BLaER1 treated with 17β-estradiol and CSF1 and Interleukin-3, amounts not matched to agents 10 nM and 100 nM (cell line): ENCODE measurements at regions not wholly inside any gene's neighbourhood (a gene's known extent, or its start where the extent isn't known, plus 50 kb on each side); places are given as distances from the start of the nearest gene placed in this dataset.
A peak's percentile ranks its signal among the peaks of the same experiment; 100 is the strongest.

Experiments used
- H3K27ac ChIP-seq, 11 experiments: shearing (Covaris generic); formaldehyde crosslinking; 2 replicates each; pipeline ENCODE4 v1.8.1; 2022
- H3K27me3 ChIP-seq, 11 experiments: shearing (Covaris generic); formaldehyde crosslinking; 2 replicates each; pipeline ENCODE4 v1.8.1; 2022
- H3K36me3 ChIP-seq, 11 experiments: shearing (Covaris generic); formaldehyde crosslinking; 2 replicates each; pipeline ENCODE4 v1.8.1; 2022
- H3K4me1 ChIP-seq, 10 experiments: shearing (Covaris generic); formaldehyde crosslinking; 2 replicates each; pipeline ENCODE4 v1.8.1; 2022
- H3K4me2 ChIP-seq, 11 experiments: shearing (Covaris generic); formaldehyde crosslinking; 2 replicates each; pipeline ENCODE4 v1.8.1; 2022
- H3K4me3 ChIP-seq, 10 experiments: shearing (Covaris generic); formaldehyde crosslinking; 2 replicates each; pipeline ENCODE4 v1.8.1; 2022
- H3K9ac ChIP-seq, 11 experiments: shearing (Covaris generic); formaldehyde crosslinking; 2 replicates each; pipeline ENCODE4 v1.8.1; 2022
- H3K9me3 ChIP-seq, 11 experiments: shearing (Covaris generic); formaldehyde crosslinking; replicated peaks in 1 of 11; 2 replicates each; pipeline ENCODE4 v1.8.1; 2022
- H4K20me1 ChIP-seq, 11 experiments: shearing (Covaris generic); formaldehyde crosslinking; 2 replicates each; pipeline ENCODE4 v1.8.1; 2022
- Cebpa-rat ChIP-seq, 11 experiments: shearing (Covaris generic); IDR thresholded peaks; 2 replicates each; pipeline ENCODE4 v1.8.1; 2022

DNA sequence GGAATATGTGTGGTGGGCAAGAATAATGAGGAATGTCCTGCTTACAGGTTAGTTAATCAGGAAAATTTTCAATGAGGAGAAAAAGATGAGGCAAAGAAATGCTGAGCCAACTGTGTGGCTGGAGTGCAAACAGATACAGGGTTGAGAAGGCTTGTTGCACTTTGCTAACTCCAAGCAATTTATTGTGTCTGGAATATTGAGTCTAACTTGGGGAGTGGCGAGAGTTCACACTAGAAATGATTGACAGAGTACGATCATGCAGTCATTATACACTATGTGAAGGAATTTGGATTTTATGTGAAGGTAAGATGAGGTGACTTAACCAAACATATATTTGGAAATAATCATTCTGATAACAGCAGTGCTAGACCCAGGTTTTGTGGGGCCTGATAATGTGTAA is 185.0 kb upstream of the ELAC2 start:
- TF ChIP-seq Cebpa-rat (IDR thresholded peaks at IDR 0.05), result no peak
- Histone ChIP-seq H3K27ac (no peak overlapping the region), H4K20me1 (no peaks in the 10 kb centered on the region), H3K4me1 (peaks cover 0 to 6% (median 5%) of the 10 kb centered on the region in 10 experiments; a peak in 10 of 20 replicates), H3K4me3 (no peak overlapping the region), H3K27me3 (no peaks in the 10 kb centered on the region), H3K4me2 (no peak overlapping the region), H3K36me3 (no peaks in the 10 kb centered on the region), H3K9me3 (no peaks in the 10 kb centered on the region), H3K9ac (no peak overlapping the region)

DNA sequence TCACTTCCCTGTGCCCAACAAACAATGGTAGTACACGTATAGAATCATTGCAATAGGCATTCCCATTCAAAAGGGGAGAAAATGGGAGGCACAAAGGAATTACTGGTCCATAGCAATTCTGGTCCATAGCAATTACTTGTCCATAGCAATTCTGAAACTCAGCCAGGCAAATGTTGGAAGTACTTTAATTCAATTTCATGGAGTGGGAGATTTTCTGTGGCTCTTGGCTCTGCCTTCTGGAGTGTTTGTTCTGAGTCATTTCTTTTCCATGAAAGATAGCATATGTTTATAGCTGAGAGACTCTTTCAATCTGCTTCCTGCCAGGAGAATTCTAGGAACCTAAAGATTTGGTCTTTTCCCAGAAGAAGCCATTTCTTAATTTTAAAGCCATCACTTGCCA is 182.8 kb upstream of the ELAC2 start:
- Histone ChIP-seq H4K20me1 (no peaks in the 10 kb centered on the region), H3K4me3 (no peak overlapping the region), H3K27me3 (no peaks in the 10 kb centered on the region), H3K36me3 (no peaks in the 10 kb centered on the region), H3K9me3 (no peaks in the 10 kb centered on the region), H3K9ac (no peak overlapping the region), H3K27ac (no peak overlapping the region), H3K4me2 (no peak overlapping the region), H3K4me1 (peaks cover 0 to 8% (median 5%) of the 10 kb centered on the region in 10 experiments; a peak in 10 of 20 replicates)
- no peak for TF ChIP-seq Cebpa-rat (IDR thresholded peaks at IDR 0.05)

DNA sequence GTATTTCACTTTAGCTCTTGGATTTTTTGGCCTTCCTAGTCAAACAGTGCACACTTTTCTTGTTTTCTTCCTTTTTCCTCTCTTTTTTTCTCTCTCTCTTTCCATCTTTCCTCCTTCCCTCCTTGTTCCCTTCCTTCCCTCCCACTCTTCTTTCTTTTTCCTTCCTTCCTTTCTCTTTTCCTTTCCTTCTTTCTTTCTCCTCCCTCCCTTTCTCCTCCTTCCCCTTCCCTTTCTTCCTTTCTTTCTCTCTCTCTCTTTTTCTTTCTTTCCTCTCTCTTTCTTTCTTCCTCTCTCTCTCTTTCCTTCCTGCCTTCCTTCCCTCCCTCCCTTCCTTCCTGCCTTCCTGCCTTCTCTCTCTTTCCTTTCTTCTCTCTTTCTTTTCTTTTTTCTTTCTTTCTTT is 181.6 kb upstream of the ELAC2 start:
- Histone ChIP-seq H3K4me3 (no peak overlapping the region), H3K36me3 (no peaks in the 10 kb centered on the region), H3K9me3 (no peaks in the 10 kb centered on the region), H3K27ac (no peak overlapping the region), H4K20me1 (no peaks in the 10 kb centered on the region), H3K27me3 (no peaks in the 10 kb centered on the region), H3K9ac (no peak overlapping the region), H3K4me2 (no peak overlapping the region), H3K4me1 (peaks cover 0 to 8% (median 5%) of the 10 kb centered on the region in 10 experiments; a peak in 10 of 20 replicates)
- TF ChIP-seq Cebpa-rat (IDR thresholded peaks at IDR 0.05), result no peak

DNA sequence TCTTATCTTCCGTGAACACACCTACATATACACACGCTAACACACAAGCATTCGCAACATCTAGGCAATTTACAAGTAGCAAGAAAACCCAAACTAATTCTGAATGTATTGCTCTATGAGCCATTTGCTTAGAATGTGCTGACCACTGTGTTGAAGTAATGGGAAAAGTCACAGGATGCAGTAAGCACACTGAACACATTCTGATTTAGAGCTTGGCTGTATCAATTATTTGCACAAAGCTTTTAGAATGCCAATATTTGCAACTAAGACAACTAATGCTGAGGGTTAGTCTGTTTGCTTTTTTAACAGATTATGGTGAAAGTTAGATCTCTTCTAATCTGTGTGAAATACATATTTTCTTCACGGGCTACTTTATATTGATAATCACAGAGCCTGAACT is 179.8 kb upstream of the ELAC2 start:
- Histone ChIP-seq H3K36me3 (no peaks in the 10 kb centered on the region), H3K9ac (no peak overlapping the region), H3K27ac (no peak overlapping the region), H3K9me3 (no peaks in the 10 kb centered on the region; a peak in 1 of 22 replicates), H3K4me1 (peaks cover 0 to 8% (median 5%) of the 10 kb centered on the region in 10 experiments; a peak in 10 of 20 replicates), H4K20me1 (no peaks in the 10 kb centered on the region), H3K4me2 (peak overlapping the region in 6 of 11 experiments; percentile 1 to 29 (median 22); a peak in 5 of 22 replicates), H3K4me3 (no peak overlapping the region), H3K27me3 (no peaks in the 10 kb centered on the region)
- TF ChIP-seq Cebpa-rat (IDR thresholded peaks at IDR 0.05), result no peak

DNA sequence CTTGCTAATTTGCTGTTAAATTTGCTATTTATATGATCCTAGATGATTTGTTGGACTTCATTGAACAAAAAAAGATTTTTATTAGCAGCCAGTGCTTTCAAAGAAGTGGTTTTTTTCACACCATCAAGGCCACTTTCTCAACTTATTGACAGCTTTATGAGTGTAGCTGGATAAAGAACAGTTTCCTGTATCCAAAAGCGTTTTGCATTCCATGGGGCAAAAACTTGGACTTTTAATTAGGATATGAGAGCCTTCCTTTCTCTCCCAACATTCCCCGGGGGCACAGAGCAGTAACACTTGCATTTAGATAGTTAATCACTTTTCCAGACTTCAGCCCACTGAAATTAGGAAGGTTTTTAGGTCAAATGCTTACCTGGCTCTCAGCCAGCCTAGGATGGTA is 177.1 kb upstream of the ELAC2 start:
- H3K4me2 ChIP-seq, result no peak overlapping the region
- H3K9me3 ChIP-seq, result peaks cover 0 to 6% (median 0%) of the 10 kb centered on the region in 11 experiments; a peak in 1 of 22 replicates
- no peak for TF ChIP-seq Cebpa-rat (IDR thresholded peaks at IDR 0.05)
- H3K4me1 ChIP-seq, result peaks cover 0 to 8% (median 5%) of the 10 kb centered on the region in 10 experiments; a peak in 10 of 20 replicates
- no peaks in the 10 kb centered on the region for H3K27me3 ChIP-seq
- H3K27ac ChIP-seq, result no peak overlapping the region
- no peaks in the 10 kb centered on the region for H4K20me1 ChIP-seq
- H3K4me3 ChIP-seq, result no peak overlapping the region
- no peak overlapping the region for H3K9ac ChIP-seq
- H3K36me3 ChIP-seq, result no peaks in the 10 kb centered on the region

DNA sequence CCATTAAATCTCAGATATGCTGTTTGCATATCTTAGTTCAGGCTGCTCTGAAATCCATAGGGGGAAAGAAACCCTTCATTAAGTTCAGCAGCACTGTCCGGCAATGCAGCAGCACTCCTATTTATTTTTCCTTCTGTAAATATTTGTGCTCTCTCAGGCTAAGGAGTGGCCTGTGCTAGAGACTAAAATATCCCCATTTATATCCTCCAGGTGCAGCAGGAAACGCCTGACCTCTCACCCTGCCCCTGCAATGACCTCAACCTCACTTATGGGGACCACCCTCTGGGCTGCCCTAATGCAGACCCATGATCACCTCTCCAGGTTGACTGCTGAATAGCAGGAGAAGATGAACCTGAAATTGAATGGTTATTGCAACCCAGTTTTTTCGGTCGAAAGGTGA is 165.0 kb upstream of the ELAC2 start:
- H3K9me3 ChIP-seq, result no peaks in the 10 kb centered on the region
- no peak overlapping the region for H3K4me3 ChIP-seq
- H3K9ac ChIP-seq, result no peak overlapping the region
- TF ChIP-seq Cebpa-rat (IDR thresholded peaks at IDR 0.05), result no peak
- H4K20me1 ChIP-seq, result no peaks in the 10 kb centered on the region
- no peak overlapping the region for H3K4me2 ChIP-seq
- H3K27me3 ChIP-seq, result no peaks in the 10 kb centered on the region
- H3K27ac ChIP-seq, result no peak overlapping the region
- H3K4me1 ChIP-seq, result no peaks in the 10 kb centered on the region
- H3K36me3 ChIP-seq, result no peaks in the 10 kb centered on the region

DNA sequence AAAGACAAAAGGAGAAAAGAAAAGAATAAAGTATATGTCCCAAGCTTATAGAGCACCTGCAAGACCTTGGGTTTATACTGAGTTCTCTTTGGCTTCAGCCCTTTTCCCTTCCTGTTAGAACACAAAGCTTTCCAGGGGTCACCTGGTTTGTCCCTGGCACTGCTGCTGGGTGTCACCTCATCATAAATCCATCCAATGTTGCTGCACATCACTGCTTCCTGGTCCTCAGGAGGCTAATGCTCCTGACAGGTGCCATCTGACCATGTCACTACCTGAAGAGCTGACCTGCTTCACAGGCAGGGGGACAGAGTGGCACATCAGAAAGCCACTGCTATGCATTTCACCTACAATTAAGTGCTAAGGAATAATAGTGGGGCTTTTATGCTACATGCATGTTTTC is 164.6 kb upstream of the ELAC2 start:
- TF ChIP-seq Cebpa-rat (IDR thresholded peaks at IDR 0.05), result no peak
- H3K27me3 ChIP-seq, result no peaks in the 10 kb centered on the region
- no peaks in the 10 kb centered on the region for H4K20me1 ChIP-seq
- H3K36me3 ChIP-seq, result no peaks in the 10 kb centered on the region
- H3K4me3 ChIP-seq, result no peak overlapping the region
- no peak overlapping the region for H3K27ac ChIP-seq
- H3K4me1 ChIP-seq, result no peaks in the 10 kb centered on the region
- H3K4me2 ChIP-seq, result no peak overlapping the region
- H3K9me3 ChIP-seq, result no peaks in the 10 kb centered on the region
- H3K9ac ChIP-seq, result no peak overlapping the region

DNA sequence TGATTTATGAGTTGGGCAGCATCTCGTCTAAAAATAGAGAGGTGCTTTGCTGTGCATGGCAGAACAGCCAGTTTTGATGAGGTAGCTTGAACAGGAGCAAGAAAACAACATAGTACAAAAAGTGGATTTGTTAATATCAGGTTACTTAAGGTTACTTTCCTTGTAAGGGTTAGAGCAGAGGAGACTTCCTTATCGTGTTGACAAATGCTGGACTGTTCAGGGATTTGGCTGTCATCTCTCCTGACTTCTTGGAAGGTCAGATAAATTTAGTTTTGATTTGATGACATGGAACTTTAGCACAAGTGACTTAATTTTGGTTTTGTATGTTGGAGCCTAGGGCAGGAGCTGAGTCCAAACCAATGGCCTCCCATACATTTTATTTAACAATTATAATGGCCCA is 163.9 kb upstream of the ELAC2 start:
- no peak for TF ChIP-seq Cebpa-rat (IDR thresholded peaks at IDR 0.05)
- H4K20me1 ChIP-seq, result no peaks in the 10 kb centered on the region
- no peak overlapping the region for H3K4me3 ChIP-seq

DNA sequence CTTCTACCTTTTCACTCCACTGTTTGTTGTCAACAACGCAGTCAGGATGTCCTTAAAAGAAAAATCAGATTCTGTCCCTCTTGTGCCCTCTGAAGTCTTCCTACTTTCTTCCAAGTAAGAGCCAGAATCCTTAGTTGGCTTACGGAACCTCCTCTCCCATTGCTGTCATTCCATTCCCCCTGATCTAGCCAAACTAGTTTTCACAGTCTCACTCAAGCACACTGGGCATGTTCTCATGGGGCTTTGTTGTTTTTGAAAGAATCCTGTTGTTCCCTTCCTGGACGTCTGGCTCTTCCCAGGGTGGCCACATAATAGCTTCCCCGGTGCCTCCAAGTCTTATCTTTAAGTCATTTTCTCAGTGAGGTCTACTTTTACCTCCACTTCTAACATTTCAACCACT is 158.6 kb upstream of the ELAC2 start:
- no peak overlapping the region for H3K4me3 ChIP-seq
- no peak overlapping the region for H3K4me2 ChIP-seq
- no peaks in the 10 kb centered on the region for H3K36me3 ChIP-seq
- H3K4me1 ChIP-seq, result no peaks in the 10 kb centered on the region
- H4K20me1 ChIP-seq, result no peaks in the 10 kb centered on the region
- no peak overlapping the region for H3K27ac ChIP-seq
- H3K27me3 ChIP-seq, result no peaks in the 10 kb centered on the region
- TF ChIP-seq Cebpa-rat (IDR thresholded peaks at IDR 0.05), result no peak
- no peak overlapping the region for H3K9ac ChIP-seq
- peaks cover 9 to 19% (median 10%) of the 10 kb centered on the region in 11 experiments for H3K9me3 ChIP-seq

More for the DNA sequence above, 163.9 kb upstream of the ELAC2 start:
- H3K4me2 ChIP-seq, result no peak overlapping the region
- no peaks in the 10 kb centered on the region for H3K4me1 ChIP-seq
- no peaks in the 10 kb centered on the region for H3K9me3 ChIP-seq
- H3K36me3 ChIP-seq, result no peaks in the 10 kb centered on the region
- H3K9ac ChIP-seq, result no peak overlapping the region
- H3K27ac ChIP-seq, result no peak overlapping the region
- no peaks in the 10 kb centered on the region for H3K27me3 ChIP-seq

DNA sequence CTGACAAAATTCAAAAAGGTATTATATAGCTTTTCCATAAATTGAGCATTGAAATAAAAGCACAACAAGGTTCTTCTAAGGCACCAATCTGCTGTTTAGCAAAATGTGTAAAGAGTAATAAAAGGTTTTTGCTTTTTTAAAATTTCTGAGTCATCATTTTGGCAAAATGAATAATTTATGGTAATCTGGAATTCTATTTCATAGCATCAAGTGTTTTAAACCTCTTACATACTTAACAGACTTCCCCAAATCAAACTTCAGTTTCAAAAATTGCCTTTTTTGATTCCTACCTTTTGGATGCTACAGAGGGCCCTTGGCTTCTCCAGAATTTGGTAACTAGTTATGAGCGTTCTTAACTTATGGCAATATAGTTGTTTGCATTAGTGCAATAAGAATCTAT is 154.0 kb upstream of the ELAC2 start:
- Histone ChIP-seq H3K27ac (no peak overlapping the region), H3K4me3 (no peak overlapping the region), H3K27me3 (no peaks in the 10 kb centered on the region), H3K36me3 (no peaks in the 10 kb centered on the region), H3K4me2 (no peak overlapping the region), H3K9me3 (peaks cover 16 to 28% (median 23%) of the 10 kb centered on the region in 11 experiments), H3K4me1 (no peaks in the 10 kb centered on the region), H4K20me1 (no peaks in the 10 kb centered on the region), H3K9ac (no peak overlapping the region)
- TF ChIP-seq Cebpa-rat (IDR thresholded peaks at IDR 0.05), result no peak
